ENCODE measurements at regions not wholly inside any gene's neighbourhood (a gene's known extent, or its start where the extent isn't known, plus 50 kb on each side); places are given as distances from the start of the nearest gene placed in this dataset.

DNA sequence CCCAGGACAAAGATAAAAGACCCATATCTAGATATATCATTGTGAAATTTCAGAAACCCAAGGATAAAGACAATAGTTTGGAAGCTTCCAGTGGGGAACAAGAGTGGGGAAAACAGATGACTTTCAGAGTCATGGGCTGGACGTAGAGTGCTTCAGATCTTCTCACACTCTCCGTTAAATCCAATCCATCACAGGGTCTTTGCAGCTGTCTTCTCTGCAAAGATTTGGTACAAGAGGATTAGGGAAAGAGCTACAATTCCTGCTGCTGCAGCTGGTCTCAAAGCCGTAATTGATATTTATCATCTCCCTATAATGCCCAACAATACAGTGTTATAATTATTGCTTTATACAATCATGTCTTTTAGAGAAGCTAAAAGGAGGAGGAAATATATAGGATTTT, 63.4 kb upstream of the CLPB start:
- POLR2A ChIA-PET, result no interaction called here
- Histone ChIP-seq H3K9me3 (ENCODE audit: control insufficient read depth in 2 of 3, low read length in 3 of 3) (no peaks in the 10 kb centered on the region), H3K4me3 (ENCODE audit: low read length) (no peak overlapping the region), H3K36me3 (ENCODE audit: control insufficient read depth in 2 of 3, insufficient read depth in 3 of 3, low read length in 3 of 3) (no peaks in the 10 kb centered on the region), H3K4me1 (ENCODE audit: control insufficient read depth in 2 of 2, insufficient read depth in 2 of 2, low read length in 2 of 2) (no peaks in the 10 kb centered on the region), H3K27ac (ENCODE audit: low read depth, low read length) (no peak overlapping the region), H3K27me3 (ENCODE audit: control insufficient read depth in 2 of 2, insufficient read depth in 2 of 2, low read length in 2 of 2) (no peaks in the 10 kb centered on the region)
- intact Hi-C loops (cut with micrococcal nuclease), result loop anchor here in 1 of 2 donors (1.0 kb wide), 1 partner anchor 31 kb away; no protein-coding TSS in a partner anchor
- Mint-ChIP-seq H3K4me3 (no peak overlapping the region), H3K27ac (no peak overlapping the region), H3K27me3 (peaks cover 0 to 4% (median 0%) of the 10 kb centered on the region in 5 donors), H3K9me3 (peaks cover 1 to 12% (median 8%) of the 10 kb centered on the region in 11 donors), H3K36me3 (peaks cover 4 to 7% (median 6%) of the 10 kb centered on the region in 5 donors), H3K4me1 (peaks cover 4 to 15% (median 13%) of the 10 kb centered on the region in 7 donors)
- ATAC-seq (no peak), DNase-seq (no peak)
- CTCF ChIA-PET, result no interaction called here

DNA sequence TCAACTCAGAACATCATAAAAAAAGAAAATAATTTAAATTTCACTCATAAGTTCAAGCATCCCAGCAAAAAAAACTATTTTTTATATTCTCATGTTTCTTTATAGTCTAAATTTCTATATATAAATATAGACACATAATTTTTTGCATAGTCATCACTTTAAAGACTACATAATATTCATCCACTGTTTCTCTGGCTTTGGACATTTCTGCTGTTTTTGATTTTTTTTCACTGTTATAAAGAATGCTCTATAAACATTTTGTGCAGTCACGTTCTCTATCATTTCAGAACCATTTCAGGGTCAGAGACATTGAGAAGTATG, 59.7 kb upstream of the CLPB start:
- Mint-ChIP-seq H3K27ac (peak overlapping the region in 1 of 9 donors; percentile 16), H3K4me1 (peaks cover 4 to 15% (median 13%) of the 10 kb centered on the region in 7 donors), H3K27me3 (peaks cover 0 to 5% (median 0%) of the 10 kb centered on the region in 5 donors), H3K4me3 (no peak overlapping the region), H3K36me3 (no peaks in the 10 kb centered on the region), H3K9me3 (peaks cover 0 to 3% (median 0%) of the 10 kb centered on the region in 11 donors)
- H3K9me3 ChIP-seq (ENCODE audit: control insufficient read depth in 2 of 3, low read length in 3 of 3), result no peaks in the 10 kb centered on the region
- CTCF ChIA-PET, result no interaction called here
- ATAC-seq (no peak), DNase-seq (no peak)
- no peaks in the 10 kb centered on the region for H3K4me1 ChIP-seq (ENCODE audit: control insufficient read depth in 2 of 2, insufficient read depth in 2 of 2, low read length in 2 of 2)
- H3K27me3 ChIP-seq (ENCODE audit: control insufficient read depth in 2 of 2, insufficient read depth in 2 of 2, low read length in 2 of 2), result no peaks in the 10 kb centered on the region
- intact Hi-C loops (cut with micrococcal nuclease), result no loop called here
- POLR2A ChIA-PET, result no interaction called here
- no peak overlapping the region for H3K4me3 ChIP-seq (ENCODE audit: low read length)
- H3K36me3 ChIP-seq (ENCODE audit: control insufficient read depth in 2 of 3, insufficient read depth in 3 of 3, low read length in 3 of 3), result no peaks in the 10 kb centered on the region
- no peak overlapping the region for H3K27ac ChIP-seq (ENCODE audit: low read depth, low read length)

DNA sequence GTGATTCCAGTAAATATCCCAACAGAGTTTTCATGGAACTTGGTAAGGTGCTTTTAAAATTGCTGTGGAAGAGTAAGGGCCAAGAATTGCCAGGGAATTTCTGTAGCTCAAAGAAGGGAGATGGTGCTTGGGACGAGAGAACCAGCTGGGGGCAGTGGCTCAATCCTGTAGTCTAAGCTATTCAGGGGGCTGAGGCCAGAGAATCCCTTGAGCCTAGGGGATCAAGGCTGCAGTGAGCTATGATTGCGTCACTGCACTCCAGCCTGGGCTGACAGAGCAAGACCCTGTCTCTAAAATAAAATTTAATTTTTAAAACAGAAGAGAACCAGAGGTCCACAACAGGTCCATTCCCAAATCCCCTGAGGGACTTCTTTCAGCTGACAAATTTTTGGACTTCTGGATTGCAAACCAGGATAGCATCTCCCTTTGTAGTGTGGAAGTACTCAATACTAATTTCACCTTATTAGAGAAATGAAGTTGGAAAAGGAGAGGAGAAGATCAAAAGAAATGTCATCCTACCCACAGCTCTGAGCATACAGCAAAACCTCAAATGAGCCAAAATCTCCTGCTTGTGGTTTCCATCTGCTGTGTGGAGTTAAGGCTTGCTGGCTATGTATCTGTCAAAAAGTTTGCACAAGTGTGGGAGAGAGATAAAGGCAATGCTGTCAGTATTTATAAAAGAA, 59.2 kb upstream of the CLPB start:
- no peaks in the 10 kb centered on the region for H3K36me3 ChIP-seq (ENCODE audit: control insufficient read depth in 2 of 3, insufficient read depth in 3 of 3, low read length in 3 of 3)
- H3K4me3 Mint-ChIP-seq, result no peak overlapping the region
- peak overlapping the region in 2 of 9 donors; percentile 16 to 31 for H3K27ac Mint-ChIP-seq
- no peaks in the 10 kb centered on the region for H3K36me3 Mint-ChIP-seq
- H3K4me1 ChIP-seq (ENCODE audit: control insufficient read depth in 2 of 2, insufficient read depth in 2 of 2, low read length in 2 of 2), result no peaks in the 10 kb centered on the region
- ATAC-seq (no peak), DNase-seq (no peak)
- intact Hi-C loops (cut with micrococcal nuclease), result no loop called here
- no peak overlapping the region for H3K4me3 ChIP-seq (ENCODE audit: low read length)
- ChIA-PET POLR2A (no interaction called here), CTCF (interaction anchor here (1.0 kb wide), 1 partner anchor 15 kb away, joined by 3 read pairs; no protein-coding TSS in a partner anchor)
- peaks cover 0 to 9% (median 0%) of the 10 kb centered on the region in 5 donors for H3K27me3 Mint-ChIP-seq
- H3K4me1 Mint-ChIP-seq, result peaks cover 4 to 15% (median 13%) of the 10 kb centered on the region in 7 donors
- H3K9me3 Mint-ChIP-seq, result no peaks in the 10 kb centered on the region
- H3K27ac ChIP-seq (ENCODE audit: low read depth, low read length), result no peak overlapping the region
- no peaks in the 10 kb centered on the region for H3K9me3 ChIP-seq (ENCODE audit: control insufficient read depth in 2 of 3, low read length in 3 of 3)
- H3K27me3 ChIP-seq (ENCODE audit: control insufficient read depth in 2 of 2, insufficient read depth in 2 of 2, low read length in 2 of 2), result no peaks in the 10 kb centered on the region

DNA sequence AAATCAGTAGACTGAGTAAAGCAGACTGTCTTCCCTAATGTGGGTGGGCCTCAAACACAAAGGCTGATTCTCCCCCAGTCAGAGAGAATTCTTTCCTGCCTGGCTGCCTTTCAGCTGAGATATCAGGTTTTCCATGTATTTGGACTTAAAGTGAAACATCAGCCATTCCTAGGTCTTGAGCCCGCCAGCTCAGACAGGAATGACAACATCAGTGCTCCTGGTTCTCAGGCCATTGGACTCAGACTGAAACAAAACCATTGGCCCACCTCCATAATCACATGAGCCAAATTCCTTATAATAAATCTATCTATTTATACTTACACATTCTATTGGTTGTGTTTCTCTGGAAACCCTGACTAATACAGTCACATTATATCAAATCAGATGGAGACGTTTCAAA, 56.7 kb upstream of the CLPB start:
- Histone ChIP-seq H3K4me1 (ENCODE audit: control insufficient read depth in 2 of 2, insufficient read depth in 2 of 2, low read length in 2 of 2) (no peaks in the 10 kb centered on the region), H3K27me3 (ENCODE audit: control insufficient read depth in 2 of 2, insufficient read depth in 2 of 2, low read length in 2 of 2) (no peaks in the 10 kb centered on the region), H3K27ac (ENCODE audit: low read depth, low read length) (no peak overlapping the region), H3K36me3 (ENCODE audit: control insufficient read depth in 2 of 3, insufficient read depth in 3 of 3, low read length in 3 of 3) (no peaks in the 10 kb centered on the region), H3K4me3 (ENCODE audit: low read length) (no peak overlapping the region), H3K9me3 (ENCODE audit: control insufficient read depth in 2 of 3, low read length in 3 of 3) (no peaks in the 10 kb centered on the region)
- no peak overlapping the region for H3K4me3 Mint-ChIP-seq
- H3K4me1 Mint-ChIP-seq, result peaks cover 4 to 15% (median 13%) of the 10 kb centered on the region in 7 donors
- ATAC-seq (no peak), DNase-seq (no peak)
- no peaks in the 10 kb centered on the region for H3K9me3 Mint-ChIP-seq
- intact Hi-C loops (cut with micrococcal nuclease), result no loop called here
- H3K27ac Mint-ChIP-seq, result no peak overlapping the region
- H3K36me3 Mint-ChIP-seq, result peaks cover 0 to 3% (median 0%) of the 10 kb centered on the region in 5 donors
- ChIA-PET POLR2A (interaction anchor here (0.6 kb wide), 1 partner anchor 9 kb away, joined by 5 read pairs; no protein-coding TSS in a partner anchor), CTCF (no interaction called here)
- H3K27me3 Mint-ChIP-seq, result peaks cover 0 to 17% (median 0%) of the 10 kb centered on the region in 5 donors

All from naive thymus-derived CD4-positive, alpha-beta T cell (primary cell).